Endothelial cell (in vitro differentiated cells): ENCODE measurements at regions not wholly inside any gene's neighbourhood (a gene's known extent, or its start where the extent isn't known, plus 50 kb on each side); places are given as distances from the start of the nearest gene placed in this dataset.

ENCODE experiments used
- DNase-seq: peaks from one replicate; pipeline ENCODE4 v3.0.0; 2021; ENCODE audit warnings: low spot score
- H3K27ac Mint-ChIP-seq: one replicate; pipeline ENCODE4 v1.8.0; 2021; ENCODE audit warnings: mixed read lengths, inconsistent platforms; ENCODE audit not compliant: unreplicated experiment
- H3K27me3 Mint-ChIP-seq: one replicate; pipeline ENCODE4 v1.8.0; 2021; ENCODE audit warnings: mild to moderate bottlenecking, moderate library complexity, mixed read lengths, inconsistent platforms; ENCODE audit not compliant: unreplicated experiment
- H3K36me3 Mint-ChIP-seq: one replicate; pipeline ENCODE4 v1.8.0; 2021; ENCODE audit warnings: mild to moderate bottlenecking, low read depth, mixed read lengths, inconsistent platforms; ENCODE audit not compliant: unreplicated experiment
- H3K4me1 Mint-ChIP-seq: one replicate; pipeline ENCODE4 v1.8.0; 2021; ENCODE audit warnings: mild to moderate bottlenecking, mixed read lengths, inconsistent platforms; ENCODE audit not compliant: unreplicated experiment
- H3K4me3 Mint-ChIP-seq: one replicate; pipeline ENCODE4 v1.8.0; 2021; ENCODE audit warnings: mild to moderate bottlenecking, mixed read lengths, inconsistent platforms; ENCODE audit not compliant: unreplicated experiment
- H3K9me3 Mint-ChIP-seq: one replicate; pipeline ENCODE4 v1.8.0; 2021; ENCODE audit warnings: mixed read lengths, inconsistent platforms; ENCODE audit not compliant: unreplicated experiment
- CTCF ChIP-seq: fragments of 200-600 bp; sonication (generic); IDR thresholded peaks from one replicate; pipeline ENCODE4 v1.5.0; 2021; ENCODE audit warnings: antibody characterized with exemption; ENCODE audit not compliant: unreplicated experiment

- no peak for DNase-seq
- no peaks in the 10 kb centered on the region for H3K9me3 Mint-ChIP-seq
- H3K4me3 Mint-ChIP-seq = no peak overlapping the region
- H3K4me1 Mint-ChIP-seq = peaks cover 4% of the 10 kb centered on the region
- no peaks in the 10 kb centered on the region for H3K27me3 Mint-ChIP-seq
- H3K27ac Mint-ChIP-seq = no peak overlapping the region
- H3K36me3 Mint-ChIP-seq = no peaks in the 10 kb centered on the region
- TF ChIP-seq CTCF = no peak
These were observed 62.1 kb downstream of the CRPPA start for GRCh38 chr7:16359216-16359615.

- no peak for TF ChIP-seq CTCF
- no peak overlapping the region for H3K27ac Mint-ChIP-seq
These were observed 63.4 kb downstream of the CRPPA start for GRCh38 chr7:16357921-16358320.

GRCh38 chr7:16357474-16357873 lies 63.9 kb downstream of the CRPPA start:
- no peak for TF ChIP-seq CTCF
- peaks cover 4% of the 10 kb centered on the region for H3K4me1 Mint-ChIP-seq

More at GRCh38 chr7:16357921-16358320, 63.4 kb downstream of the CRPPA start:
- no peaks in the 10 kb centered on the region for H3K27me3 Mint-ChIP-seq
- no peak for DNase-seq
- H3K4me1 Mint-ChIP-seq = peaks cover 4% of the 10 kb centered on the region
- H3K4me3 Mint-ChIP-seq = no peak overlapping the region
- H3K9me3 Mint-ChIP-seq = no peaks in the 10 kb centered on the region
- no peaks in the 10 kb centered on the region for H3K36me3 Mint-ChIP-seq

DNA sequence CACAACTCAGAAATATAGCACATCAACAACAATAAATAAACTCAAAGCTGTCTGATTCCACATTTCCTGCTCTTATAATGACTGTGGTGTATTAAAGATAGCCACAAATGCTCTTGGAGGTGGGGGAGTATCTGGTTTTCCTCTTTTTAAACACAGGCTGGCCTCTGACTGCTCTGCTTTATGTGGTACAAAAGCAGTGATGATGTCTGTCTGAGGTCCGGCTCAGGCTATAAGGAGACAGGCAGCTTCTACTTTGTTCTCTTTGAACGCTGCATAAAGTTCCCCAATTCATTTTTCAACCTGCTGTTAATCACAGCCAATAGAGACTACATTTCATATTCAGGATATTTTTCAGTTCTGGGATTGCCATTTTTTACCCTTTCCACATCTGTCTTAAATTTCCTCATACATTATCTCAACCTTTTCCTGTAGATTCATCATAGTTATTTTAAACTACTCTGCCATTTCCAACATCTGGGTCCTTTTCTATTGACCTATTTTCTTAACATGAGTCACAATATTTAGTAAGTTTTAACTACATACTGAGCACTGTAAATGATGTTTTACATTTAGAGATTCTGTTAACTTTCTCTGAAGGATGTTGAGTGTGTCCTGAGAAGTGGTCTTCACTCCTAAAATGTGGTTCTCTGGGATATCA lies 64.9 kb downstream of the CRPPA start:
- DNase-seq = no peak
- H3K9me3 Mint-ChIP-seq = no peaks in the 10 kb centered on the region
- H3K36me3 Mint-ChIP-seq = no peaks in the 10 kb centered on the region
- no peak overlapping the region for H3K4me3 Mint-ChIP-seq
- H3K4me1 Mint-ChIP-seq = peaks cover 4% of the 10 kb centered on the region
- H3K27me3 Mint-ChIP-seq = no peaks in the 10 kb centered on the region
- no peak overlapping the region for H3K27ac Mint-ChIP-seq
- TF ChIP-seq CTCF = no peak

More at GRCh38 chr7:16357474-16357873, 63.9 kb downstream of the CRPPA start:
- DNase-seq = no peak
- no peak overlapping the region for H3K27ac Mint-ChIP-seq
- no peaks in the 10 kb centered on the region for H3K9me3 Mint-ChIP-seq
- no peaks in the 10 kb centered on the region for H3K36me3 Mint-ChIP-seq
- no peak overlapping the region for H3K4me3 Mint-ChIP-seq
- H3K27me3 Mint-ChIP-seq = no peaks in the 10 kb centered on the region

GRCh38 chr7:16354573-16354972 lies 66.8 kb downstream of the CRPPA start:
- no peaks in the 10 kb centered on the region for H3K9me3 Mint-ChIP-seq
- DNase-seq = no peak
- H3K4me3 Mint-ChIP-seq = no peak overlapping the region
- no peaks in the 10 kb centered on the region for H3K4me1 Mint-ChIP-seq
- no peak for TF ChIP-seq CTCF
- H3K27ac Mint-ChIP-seq = no peak overlapping the region
- H3K36me3 Mint-ChIP-seq = no peaks in the 10 kb centered on the region
- no peaks in the 10 kb centered on the region for H3K27me3 Mint-ChIP-seq
